VCaP (cell line): ENCODE measurements at regions not wholly inside any gene's neighbourhood (a gene's known extent, or its start where the extent isn't known, plus 50 kb on each side); places are given as distances from the start of the nearest gene placed in this dataset.

Source experiments
- H3K27ac ChIP-seq: fragments of 450-650 bp; 2 replicates; pipeline ENCODE4 v1.5.1; 2017
- TF ChIP-seq, protein P1 (sequence below): fragments of 450-650 bp; conservative IDR thresholded peaks from 2 replicates; pipeline ENCODE4 v1.5.1; 2017; ENCODE audit warnings: mild to moderate bottlenecking, moderate library complexity

DNA sequence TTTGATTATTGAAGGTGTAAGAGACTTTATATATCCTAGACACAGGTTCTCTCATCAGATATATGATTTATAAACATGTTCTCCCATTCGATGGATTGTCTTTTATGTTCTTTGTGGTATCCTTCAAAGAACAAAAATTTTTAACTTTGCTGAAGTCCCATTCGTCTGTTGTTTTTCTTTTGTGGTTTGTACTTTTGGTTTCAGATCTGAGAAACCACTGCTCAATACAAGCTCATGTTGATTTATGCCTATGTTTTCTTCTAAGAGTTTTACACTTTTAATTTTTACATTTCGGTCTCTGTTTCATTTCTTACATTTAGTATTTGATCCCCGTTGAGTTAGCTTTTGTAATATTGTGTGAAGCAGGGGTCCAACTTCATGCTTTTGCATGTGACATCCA lies 103.3 kb upstream of the SPRED1 start:
- H3K27ac ChIP-seq, result no peak overlapping the region
- TF ChIP-seq, protein P1, sequence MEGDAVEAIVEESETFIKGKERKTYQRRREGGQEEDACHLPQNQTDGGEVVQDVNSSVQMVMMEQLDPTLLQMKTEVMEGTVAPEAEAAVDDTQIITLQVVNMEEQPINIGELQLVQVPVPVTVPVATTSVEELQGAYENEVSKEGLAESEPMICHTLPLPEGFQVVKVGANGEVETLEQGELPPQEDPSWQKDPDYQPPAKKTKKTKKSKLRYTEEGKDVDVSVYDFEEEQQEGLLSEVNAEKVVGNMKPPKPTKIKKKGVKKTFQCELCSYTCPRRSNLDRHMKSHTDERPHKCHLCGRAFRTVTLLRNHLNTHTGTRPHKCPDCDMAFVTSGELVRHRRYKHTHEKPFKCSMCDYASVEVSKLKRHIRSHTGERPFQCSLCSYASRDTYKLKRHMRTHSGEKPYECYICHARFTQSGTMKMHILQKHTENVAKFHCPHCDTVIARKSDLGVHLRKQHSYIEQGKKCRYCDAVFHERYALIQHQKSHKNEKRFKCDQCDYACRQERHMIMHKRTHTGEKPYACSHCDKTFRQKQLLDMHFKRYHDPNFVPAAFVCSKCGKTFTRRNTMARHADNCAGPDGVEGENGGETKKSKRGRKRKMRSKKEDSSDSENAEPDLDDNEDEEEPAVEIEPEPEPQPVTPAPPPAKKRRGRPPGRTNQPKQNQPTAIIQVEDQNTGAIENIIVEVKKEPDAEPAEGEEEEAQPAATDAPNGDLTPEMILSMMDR, result no peak

DNA sequence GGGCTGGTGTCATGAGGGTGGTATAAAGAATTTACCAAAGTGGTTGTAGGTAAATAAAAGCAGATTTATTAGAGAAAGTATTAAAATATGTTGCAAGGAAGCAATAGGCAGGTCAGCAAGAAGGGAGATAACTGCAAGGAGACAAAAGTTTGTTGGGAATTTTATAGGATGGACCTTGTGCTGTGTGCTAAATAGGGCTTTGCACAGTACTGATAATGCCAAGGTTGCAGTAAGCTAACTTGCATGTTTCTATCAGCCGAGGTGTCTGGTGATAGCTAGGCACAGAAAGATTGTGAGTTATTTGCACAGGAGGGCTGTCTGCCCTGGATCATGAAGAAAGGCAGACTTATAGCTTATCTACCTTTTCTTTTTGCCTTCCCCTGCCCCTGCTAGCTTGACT lies 102.5 kb upstream of the SPRED1 start:
- no peak overlapping the region for H3K27ac ChIP-seq
- TF ChIP-seq, protein P1, result no peak

DNA sequence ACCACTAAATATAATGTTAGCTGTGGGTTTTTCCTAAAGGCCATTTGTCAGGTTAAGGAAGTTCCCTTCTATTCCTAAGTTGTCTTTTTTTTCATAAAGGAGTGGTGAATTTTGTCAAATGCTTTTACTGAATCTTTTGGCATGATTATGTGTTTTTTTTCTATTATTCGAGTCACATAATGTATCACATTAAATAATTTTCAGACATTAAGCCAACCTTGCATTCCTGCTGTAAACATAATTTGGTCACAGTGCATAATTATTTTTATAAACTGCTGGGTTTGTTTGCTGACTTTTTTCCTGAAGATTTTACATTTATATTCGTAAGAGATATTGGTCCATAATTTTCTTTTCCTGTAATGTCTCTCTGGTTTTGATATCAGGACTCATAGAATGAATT lies 101.8 kb upstream of the SPRED1 start:
- no peak overlapping the region for H3K27ac ChIP-seq
- TF ChIP-seq, protein P1, result no peak

DNA sequence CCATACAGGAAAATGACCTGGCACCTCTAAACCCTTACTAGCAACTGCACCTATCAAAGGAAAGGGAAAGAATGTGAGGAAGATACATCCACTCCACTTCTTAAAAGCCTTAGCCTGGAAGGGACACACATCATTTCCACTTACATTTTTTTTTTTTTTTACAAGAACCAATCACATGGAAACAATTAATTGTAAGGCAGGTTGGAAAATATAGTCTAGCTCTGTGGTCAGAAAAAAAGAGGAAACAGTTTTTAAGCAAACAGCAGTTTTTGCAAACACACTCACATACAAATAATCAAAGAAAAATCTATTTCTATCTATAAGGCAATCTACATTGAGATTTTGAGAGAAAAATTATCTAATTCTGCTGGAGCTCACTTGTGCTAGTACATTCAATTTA lies 98.9 kb upstream of the SPRED1 start:
- TF ChIP-seq, protein P1, result no peak
- H3K27ac ChIP-seq, result no peak overlapping the region

DNA sequence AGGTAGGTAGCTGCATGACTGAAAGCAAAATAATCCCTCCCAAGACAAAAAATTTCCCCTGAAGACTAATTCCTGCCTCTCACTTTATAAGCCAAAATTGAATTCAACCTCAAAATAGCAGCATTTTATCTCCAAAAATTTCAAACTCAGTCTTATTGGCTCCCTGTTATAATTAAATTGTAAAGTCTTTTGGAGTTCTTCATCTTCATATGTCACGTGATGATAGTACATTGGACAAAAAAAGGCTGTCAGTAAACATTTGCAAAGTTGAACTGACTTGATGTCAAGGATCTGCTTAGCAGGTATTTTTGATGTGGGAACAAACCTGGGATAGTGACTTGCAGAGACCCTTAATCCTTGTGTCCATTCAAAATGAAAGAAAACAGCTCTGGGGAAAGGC lies 98.4 kb upstream of the SPRED1 start:
- no peak overlapping the region for H3K27ac ChIP-seq

DNA sequence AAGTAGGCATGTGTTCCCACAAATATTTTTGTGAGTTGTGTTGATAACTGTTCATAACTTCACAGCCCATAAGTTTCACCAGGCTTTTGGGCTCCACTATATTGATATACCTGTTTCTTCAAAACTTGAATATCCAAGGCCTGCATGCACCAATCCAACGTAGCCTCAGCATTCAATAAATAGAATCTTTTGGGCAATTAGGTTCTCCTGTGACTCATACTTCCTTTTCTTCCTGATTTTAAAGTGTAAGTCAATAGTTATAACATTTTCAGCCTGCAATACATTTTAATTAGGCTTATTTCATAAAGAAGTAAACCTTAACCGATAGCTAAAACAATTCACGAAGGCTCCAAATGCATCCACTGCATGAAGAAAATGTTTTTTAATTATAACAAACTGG lies 97.8 kb upstream of the SPRED1 start:
- TF ChIP-seq, protein P1, result no peak
- no peak overlapping the region for H3K27ac ChIP-seq

More for the DNA sequence above, 98.4 kb upstream of the SPRED1 start:
- TF ChIP-seq, protein P1, result no peak

DNA sequence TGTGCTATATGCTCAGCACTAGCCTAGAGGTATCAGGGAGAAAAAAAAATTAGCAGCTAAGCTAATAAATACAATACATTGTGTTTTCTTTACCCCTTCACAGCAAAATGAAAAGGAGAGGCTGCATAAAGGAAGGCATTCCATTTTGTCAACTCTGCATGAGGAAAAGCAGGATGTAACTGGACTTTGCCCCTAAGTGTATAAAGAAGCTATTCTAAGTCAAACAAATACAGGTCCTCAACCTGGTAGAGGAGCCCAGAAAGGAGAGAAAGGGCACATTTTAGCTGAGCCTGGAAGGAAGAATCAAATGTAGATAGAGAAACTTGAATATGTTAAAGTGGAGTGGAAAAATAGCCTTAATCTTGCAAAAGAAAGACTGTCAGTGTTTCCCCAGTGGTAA lies 89.0 kb upstream of the SPRED1 start:
- no peak overlapping the region for H3K27ac ChIP-seq
- TF ChIP-seq, protein P1, result no peak

DNA sequence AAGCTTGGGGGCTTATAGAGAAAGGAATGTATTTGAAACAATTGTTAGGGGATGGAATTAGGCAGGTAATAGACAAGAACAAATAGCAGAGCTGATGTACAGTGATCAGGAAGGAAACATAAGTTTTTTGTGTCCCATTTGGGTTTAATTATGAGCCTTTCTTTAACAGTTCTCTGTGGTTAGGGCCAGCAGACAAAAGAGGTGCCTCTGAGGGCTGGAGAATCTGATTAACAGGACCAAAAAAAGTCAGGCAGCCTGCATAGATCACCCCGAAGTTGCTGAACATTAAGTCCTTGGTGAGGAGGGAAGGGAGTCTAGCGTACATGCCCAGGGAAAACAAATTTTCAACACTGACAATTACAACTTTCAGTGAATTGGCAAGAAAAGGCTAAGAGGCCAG lies 88.6 kb upstream of the SPRED1 start:
- no peak overlapping the region for H3K27ac ChIP-seq
- TF ChIP-seq, protein P1, result no peak
